ENCODE measurements at regions not wholly inside any gene's neighbourhood (a gene's known extent, or its start where the extent isn't known, plus 50 kb on each side); places are given as distances from the start of the nearest gene placed in this dataset.

DNA sequence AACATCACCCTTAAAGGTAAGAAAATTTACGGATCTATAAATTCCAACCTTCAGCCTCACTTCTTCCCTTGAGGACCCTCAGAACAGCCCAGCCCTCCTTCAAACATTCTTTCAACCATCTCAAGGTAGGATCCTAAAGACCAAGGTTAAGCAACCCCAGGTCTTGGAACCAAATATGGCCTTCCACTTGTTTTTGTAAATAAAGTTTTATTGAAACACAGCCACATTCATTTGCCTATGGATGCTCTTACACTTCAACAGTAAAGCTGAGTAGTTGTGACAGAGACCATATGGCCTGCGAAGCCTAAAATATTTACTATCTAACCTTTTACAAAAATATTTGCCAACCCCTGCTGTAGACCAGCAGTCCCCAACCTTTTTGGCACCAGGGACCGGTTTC, 70.4 kb upstream of the NTRK3 start:
- TF ChIP-seq, protein P1, sequence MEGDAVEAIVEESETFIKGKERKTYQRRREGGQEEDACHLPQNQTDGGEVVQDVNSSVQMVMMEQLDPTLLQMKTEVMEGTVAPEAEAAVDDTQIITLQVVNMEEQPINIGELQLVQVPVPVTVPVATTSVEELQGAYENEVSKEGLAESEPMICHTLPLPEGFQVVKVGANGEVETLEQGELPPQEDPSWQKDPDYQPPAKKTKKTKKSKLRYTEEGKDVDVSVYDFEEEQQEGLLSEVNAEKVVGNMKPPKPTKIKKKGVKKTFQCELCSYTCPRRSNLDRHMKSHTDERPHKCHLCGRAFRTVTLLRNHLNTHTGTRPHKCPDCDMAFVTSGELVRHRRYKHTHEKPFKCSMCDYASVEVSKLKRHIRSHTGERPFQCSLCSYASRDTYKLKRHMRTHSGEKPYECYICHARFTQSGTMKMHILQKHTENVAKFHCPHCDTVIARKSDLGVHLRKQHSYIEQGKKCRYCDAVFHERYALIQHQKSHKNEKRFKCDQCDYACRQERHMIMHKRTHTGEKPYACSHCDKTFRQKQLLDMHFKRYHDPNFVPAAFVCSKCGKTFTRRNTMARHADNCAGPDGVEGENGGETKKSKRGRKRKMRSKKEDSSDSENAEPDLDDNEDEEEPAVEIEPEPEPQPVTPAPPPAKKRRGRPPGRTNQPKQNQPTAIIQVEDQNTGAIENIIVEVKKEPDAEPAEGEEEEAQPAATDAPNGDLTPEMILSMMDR (conservative IDR thresholded peaks at IDR 0.05; ENCODE audit: low read length): no peak
- TF ChIP-seq EZH2phosphoT487 (IDR thresholded peaks at IDR 0.05; ENCODE audit: borderline replicate concordance): no peak

Data from Loucy (cell line).